ENCODE measurements at regions not wholly inside any gene's neighbourhood (a gene's known extent, or its start where the extent isn't known, plus 50 kb on each side); places are given as distances from the start of the nearest gene placed in this dataset.
A peak's percentile ranks its signal among the peaks of the same experiment; 100 is the strongest.
"Not testable (repeated sequence)": the region's sequence is repeated elsewhere in the genome, so short reads cannot be mapped to it uniquely, and the experiment has no call there.

DNA sequence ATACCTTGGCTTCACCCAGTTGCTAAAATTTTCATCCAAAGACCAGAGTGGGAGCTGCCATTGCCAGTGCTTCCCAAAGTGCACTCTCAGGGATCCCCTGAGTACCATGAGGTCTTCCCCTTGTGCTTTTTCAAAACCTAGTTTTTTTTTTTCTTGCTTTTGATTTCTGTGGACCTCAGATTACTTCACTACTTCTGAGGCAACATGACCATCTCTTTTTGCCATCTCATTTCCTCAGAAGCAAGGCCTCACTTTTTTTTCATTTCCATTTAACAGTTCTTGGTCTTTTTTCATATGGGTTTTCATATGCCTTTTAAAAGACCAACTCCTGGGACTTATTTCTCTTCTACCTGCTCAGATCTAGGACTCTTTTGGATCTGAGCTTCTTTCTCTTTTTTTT, 64.1 kb upstream of the MMS22L start:
- no peak for DNase-seq

GRCh38 chr6:97361286-97361685, 78.3 kb upstream of the MMS22L start:
- no peak for DNase-seq

DNA sequence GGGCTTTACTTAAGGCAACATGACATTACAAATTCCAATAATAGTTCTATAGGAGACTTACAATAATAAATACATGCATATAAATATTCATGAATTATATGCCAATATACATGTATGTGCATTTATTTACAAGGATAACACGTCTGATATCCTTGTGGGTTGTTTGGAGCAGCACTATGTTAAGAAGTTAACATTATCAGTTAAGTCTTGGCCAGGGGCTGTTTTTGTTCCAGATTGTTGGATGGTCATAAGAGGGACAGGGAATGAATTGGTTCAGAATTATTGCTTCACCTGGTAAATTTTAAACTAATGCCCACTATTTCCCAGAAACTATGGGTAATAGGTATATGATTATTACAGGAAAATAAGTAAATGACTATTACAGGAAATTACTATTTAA, 81.3 kb upstream of the MMS22L start:
- no peak for DNase-seq

GRCh38 chr6:97382071-97382470, 99.1 kb upstream of the MMS22L start:
- DNase-seq, result not testable (repeated sequence)

GRCh38 chr6:97392735-97393134, 109.7 kb upstream of the MMS22L start:
- no peak for DNase-seq

DNA sequence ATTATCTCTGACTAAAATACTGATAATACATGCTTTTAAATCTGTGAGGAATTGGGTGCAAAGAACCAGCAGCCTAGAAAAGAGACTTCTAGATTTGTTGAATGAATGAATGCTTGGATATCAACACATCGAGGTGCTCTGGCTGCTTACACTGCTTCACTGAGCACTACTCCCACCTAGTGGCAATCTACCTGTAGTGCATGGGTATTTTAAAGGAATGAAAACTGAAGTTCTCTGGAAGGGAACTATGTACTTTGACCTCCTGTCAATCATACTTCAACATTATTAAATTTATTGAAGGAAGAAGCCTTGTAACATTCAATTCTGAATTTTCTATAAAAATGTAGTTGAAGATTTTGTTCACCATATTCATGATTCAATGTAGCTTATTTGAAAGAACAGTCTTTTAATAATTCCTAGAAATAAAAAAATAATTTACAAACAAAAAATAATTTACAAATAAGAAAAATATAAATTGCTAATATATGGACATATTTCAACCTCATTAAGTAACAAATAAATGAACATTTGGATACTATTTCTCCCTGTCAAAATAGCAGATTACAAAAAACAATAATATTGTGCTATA, 111.2 kb upstream of the MMS22L start:
- peak; percentile 30 for DNase-seq

GRCh38 chr6:97396880-97397279, 113.9 kb upstream of the MMS22L start:
- no peak for DNase-seq

GRCh38 chr6:97399208-97399607, 116.2 kb upstream of the MMS22L start:
- DNase-seq, result no peak

- no peak for DNase-seq
Measured at GRCh38 chr6:97401533-97401932, 118.5 kb upstream of the MMS22L start.

DNA sequence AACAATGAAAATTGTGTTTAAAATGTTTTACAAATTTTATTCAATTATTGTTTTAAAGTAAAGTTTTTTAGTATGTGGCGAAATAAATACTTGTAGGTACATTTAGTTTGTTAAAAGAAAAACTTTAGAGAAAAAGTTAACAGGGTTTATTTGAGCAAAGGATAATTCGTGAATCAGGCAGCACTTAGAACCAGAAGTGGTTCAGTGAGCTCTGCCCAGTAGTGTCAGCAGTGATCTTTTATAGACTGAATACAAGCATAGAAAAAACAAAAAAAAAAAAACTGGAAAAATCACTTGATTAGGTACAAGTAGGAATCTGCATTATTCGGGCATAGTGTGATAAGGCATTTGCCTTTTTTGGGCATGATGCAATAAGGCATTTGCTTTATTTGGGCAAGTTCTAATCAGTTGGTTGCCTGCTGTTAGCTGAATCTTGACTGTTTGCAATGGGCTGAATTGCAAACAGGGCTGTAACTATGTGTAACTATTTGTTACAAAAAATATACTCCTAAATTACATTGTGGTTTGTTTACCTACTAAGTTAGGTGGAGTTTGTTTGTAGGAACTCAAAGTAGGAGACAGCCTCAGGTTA, 122.9 kb upstream of the MMS22L start:
- no peak for DNase-seq

GRCh38 chr6:97406633-97407032, 123.6 kb upstream of the MMS22L start:
- no peak for DNase-seq

DNA sequence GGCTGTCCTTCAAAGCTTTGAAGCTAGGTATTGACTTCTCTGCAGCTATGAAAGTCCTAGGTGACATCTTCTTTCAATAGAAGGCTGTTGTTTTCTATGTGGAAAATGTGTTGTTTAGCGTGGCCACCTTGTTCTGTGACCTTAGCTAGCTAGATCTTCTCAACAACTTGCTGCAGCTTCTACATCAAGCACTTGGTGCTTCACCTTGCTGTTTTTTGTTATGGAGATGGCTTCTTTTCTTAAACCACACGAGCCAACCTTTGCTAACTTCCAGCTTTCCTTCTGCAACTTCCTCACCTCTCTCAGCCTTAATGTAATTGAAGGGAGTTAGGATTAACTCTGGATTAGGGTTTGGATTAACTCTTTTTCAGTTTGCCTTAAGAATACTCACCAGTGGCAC, 128.6 kb upstream of the MMS22L start:
- DNase-seq, result no peak

DNA sequence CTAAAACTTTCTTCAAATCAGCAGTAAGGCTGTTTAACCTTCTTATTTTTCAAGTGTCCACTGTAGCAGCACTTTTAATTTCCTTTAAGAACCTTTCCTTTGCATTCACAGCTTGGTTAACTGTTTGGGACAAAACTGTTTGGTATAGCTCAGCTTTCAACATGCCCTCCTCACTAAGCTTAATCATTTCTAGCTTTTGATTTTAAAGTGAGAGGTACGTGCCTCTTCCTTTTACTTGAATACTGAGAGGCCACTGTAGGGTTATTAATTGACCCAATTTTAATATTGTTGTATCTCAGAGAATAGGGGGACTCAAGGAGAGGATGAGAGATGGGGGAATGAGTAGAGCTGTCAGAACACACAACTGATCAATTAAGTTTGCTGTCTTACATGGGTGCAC, 129.5 kb upstream of the MMS22L start:
- no peak for DNase-seq

DNA sequence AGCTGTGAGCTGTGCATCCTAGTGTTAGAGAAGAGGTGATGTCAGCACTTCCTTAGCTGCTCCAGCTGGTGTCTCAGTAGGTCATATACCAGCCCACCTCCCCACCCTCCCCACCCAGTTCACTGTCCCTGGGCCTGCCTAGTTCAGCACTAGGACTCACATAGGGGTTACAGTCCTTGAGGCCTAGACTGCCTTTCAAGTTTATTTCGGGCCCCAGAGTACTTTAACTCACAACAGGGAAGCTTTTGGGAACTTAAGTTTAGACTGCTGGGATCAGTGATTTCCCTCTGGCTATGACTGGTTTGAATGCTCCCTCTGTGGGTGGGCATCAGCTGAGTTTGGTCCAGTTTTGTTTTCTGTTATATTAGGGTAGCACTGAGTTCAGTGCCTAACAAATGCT, 139.2 kb upstream of the MMS22L start:
- DNase-seq, result no peak

- no peak for DNase-seq
Measured at GRCh38 chr6:97423190-97423589, 140.2 kb upstream of the MMS22L start.

- no peak for DNase-seq
Measured at GRCh38 chr6:97427648-97428047, 144.6 kb upstream of the MMS22L start.

- DNase-seq, result peak; percentile 7
Measured at GRCh38 chr6:97437087-97437486, 154.1 kb upstream of the MMS22L start.

- no peak for DNase-seq
Measured at GRCh38 chr6:97438011-97438671, 155.1 kb upstream of the MMS22L start.

- DNase-seq, result peak; percentile 58
Measured at GRCh38 chr6:97440590-97441176, 157.7 kb upstream of the MMS22L start.

- no peak for DNase-seq
Measured at GRCh38 chr6:97443408-97444080, 160.5 kb upstream of the MMS22L start.

DNA sequence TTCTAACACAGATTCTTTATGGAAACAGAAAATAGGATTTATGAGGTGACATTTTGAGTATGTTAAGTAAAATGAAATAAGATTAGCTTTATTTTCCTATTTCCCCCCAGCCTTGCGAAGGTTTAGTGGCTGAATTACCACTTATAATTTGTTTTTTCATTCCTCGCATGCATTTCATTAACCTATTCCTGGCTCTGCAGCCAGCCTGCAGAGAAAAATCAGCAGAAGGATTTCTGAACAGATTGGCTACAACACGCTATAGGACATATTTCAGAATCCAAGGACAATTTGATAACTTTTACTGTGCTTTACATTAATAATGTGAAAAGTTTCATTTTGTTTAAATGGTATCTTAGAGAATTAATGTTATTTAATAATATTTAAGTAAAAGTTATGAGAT, 162.4 kb upstream of the MMS22L start:
- DNase-seq, result no peak

DNA sequence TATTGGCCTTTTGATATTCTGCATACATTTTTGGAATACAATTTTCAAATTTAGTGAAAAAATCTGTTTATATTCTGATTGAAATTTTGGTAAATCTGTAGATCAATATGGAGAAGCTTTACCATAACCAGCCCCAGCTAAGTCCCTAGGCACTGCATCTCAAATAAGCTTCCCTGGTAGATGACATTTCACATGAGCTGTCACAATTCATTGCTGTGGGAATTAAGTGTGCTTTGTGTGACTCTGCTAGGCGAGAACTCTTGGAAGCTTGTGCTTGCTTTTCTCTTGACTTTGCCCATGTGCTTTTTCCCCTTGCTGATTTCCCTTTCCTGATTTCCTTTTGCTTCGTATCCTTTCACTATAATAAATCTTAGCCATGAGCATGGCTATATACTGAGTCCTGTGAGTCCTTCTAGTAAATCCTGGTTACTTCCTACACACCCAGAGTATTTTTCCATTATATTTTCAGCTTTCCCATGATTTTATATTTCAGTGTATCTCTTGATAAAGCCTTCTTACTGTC, 166.5 kb upstream of the MMS22L start:
- DNase-seq, result no peak

GRCh38 chr6:97450087-97450486, 167.1 kb upstream of the MMS22L start:
- no peak for DNase-seq

GRCh38 chr6:97456070-97456469, 173.1 kb upstream of the MMS22L start:
- DNase-seq, result no peak
